HG02970 (cell line): ENCODE measurements at regions not wholly inside any gene's neighbourhood (a gene's known extent, or its start where the extent isn't known, plus 50 kb on each side); places are given as distances from the start of the nearest gene placed in this dataset.

Experiments used
- ATAC-seq: cut with Tn5 transposase; IDR thresholded peaks from one replicate; pipeline ENCODE4 v1.9.1; 2021; ENCODE audit warnings: mild to moderate bottlenecking, moderate library complexity, moderate number of reproducible peaks; ENCODE audit not compliant: unreplicated experiment, low FRiP score

DNA sequence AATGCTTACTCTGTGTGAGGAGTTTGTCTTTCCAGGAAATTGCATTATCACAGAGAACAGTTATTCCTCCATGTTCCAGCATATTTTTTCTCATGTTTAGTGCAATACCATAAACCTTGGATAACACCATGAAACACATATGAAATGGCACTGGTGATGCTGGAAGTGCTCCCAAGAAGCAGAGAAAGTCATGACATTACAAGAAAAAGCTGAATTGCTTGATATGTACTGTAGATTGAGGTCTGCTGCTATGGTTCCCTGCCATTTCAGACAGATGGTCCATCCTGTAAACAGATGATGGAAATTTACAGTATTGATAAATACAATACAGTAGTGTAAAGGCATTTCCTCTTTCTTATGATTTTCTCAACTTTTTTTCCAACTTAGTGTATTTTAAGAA, 422.1 kb downstream of the LRRIQ3 start:
- no peak for ATAC-seq

- ATAC-seq = no peak
Observed at GRCh38 chr1:73772941-73773340, 425.0 kb downstream of the LRRIQ3 start.

GRCh38 chr1:73771396-73771795, 426.6 kb downstream of the LRRIQ3 start:
- ATAC-seq = no peak

GRCh38 chr1:73770109-73770905, 427.7 kb downstream of the LRRIQ3 start:
- no peak for ATAC-seq

DNA sequence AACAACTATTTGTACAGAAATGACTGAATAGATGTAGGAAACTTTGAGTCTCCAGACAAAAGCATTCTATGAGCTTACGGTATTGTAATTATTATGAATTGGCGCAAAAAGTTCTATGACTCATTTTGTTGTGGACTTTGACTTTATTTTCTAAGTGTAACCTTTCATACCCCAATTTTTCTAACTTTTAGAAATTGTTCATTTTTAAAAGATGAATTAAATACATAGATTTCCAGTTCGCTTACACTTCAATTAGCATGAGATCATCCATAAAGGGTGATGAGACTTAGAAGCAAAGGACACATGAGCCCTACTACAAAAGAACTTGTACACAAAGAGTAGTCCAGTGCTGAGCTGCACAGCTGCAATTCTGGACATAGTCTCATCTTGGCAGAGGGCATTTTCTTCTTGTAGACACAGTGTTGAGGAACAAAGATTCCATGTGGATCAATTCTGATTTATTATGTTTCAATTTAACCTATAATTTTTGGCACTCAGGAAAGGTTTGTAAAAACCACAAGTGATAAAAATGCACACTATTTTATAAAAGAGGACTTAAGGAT, 431.1 kb downstream of the LRRIQ3 start:
- no peak for ATAC-seq

GRCh38 chr1:73765551-73766233, 432.3 kb downstream of the LRRIQ3 start:
- no peak for ATAC-seq

GRCh38 chr1:73761559-73761958, 436.4 kb downstream of the LRRIQ3 start:
- ATAC-seq = no peak

DNA sequence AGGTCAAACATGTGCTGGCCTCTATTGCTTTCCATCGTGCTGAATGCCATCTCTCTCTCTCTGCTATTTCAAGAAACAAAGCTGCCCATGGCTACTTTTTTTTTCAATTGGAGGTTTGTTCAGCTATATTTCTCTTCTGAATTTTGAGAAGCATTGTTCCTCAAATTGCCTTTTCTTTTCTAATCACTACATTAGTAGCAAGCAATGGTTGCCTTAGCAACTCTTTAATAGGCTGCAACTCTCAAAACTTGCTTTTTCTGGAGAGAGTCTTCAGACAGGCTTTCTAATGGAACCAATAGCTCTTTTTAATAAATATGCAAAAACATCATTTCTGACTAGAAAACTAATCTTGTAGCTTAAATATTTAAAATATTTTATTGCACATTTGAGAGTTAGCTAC, 439.0 kb downstream of the LRRIQ3 start:
- ATAC-seq = no peak

DNA sequence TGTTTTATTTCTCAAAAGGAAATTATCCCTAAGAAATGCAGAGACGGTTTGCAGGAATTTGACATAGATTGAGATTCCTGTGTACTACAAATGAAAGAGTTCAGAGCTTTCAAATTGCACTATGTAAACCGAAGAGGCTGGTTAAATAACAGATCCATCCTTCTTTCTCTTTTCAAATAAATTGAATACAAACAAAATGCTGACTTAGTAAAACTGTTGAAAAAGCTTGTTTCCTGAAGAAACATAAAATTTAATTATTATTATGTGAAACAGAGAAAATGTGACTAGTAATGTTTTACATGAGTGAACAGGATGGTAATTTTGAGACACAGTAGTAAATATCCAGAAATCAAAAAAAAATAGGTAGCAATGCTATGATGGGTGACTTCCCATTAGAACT, 441.2 kb downstream of the LRRIQ3 start:
- no peak for ATAC-seq

DNA sequence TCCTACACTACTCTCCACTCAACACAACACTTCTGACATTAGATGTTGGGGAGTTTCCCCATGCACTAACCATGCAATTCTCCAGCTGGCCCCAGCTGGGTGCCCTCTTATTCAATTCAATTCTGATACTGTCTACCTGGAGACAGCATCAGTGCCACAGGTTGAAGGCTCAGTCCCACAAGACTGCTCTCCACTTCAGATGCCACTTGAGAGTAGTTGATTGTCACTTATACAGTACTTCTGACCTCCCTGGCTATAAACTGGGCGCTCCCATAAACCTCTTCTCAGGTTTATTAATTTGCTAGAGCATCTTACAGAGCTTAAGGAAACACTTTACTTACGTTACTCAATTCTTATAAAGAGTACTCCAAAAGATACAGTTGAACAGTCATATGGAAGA, 442.3 kb downstream of the LRRIQ3 start:
- no peak for ATAC-seq

GRCh38 chr1:73749996-73750395, 448.0 kb downstream of the LRRIQ3 start:
- ATAC-seq = no peak

DNA sequence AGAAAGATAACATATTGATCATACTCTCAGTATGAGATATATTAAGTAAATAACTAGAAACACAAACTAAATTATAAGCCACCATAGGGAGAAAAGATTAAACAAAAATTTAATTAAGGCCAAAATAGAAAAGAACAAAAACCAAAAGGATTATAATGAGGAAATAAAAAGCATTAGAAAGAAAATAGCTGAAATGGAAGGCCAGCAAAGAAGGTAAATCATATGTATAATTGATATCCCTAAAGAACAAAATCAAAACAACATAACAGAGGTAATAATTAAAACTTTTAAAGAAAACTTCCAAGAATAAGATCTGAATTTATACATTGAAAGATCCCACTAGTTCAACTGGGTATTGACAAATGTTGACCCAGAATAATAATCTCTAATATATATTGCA, 453.0 kb downstream of the LRRIQ3 start:
- ATAC-seq = no peak

GRCh38 chr1:73736125-73736524, 461.9 kb downstream of the LRRIQ3 start:
- no peak for ATAC-seq

DNA sequence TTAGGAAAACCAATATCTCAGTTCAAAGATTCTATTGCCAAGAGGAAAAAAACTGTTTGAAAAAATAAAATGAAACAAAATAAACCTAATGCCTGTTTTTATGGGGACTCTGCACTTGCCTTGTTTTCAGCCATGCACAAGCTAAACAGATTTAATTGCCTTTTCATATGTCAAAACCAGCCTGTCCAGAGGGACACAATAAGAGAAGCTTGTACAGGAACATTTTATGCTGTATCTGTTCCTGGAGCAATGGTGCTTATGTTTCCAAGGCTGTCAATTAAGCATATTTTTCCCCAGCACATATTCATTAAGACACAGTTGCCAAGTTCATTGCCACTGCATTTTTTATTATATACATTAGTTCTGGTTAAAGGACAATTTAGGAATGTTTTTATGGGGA, 470.9 kb downstream of the LRRIQ3 start:
- no peak for ATAC-seq

DNA sequence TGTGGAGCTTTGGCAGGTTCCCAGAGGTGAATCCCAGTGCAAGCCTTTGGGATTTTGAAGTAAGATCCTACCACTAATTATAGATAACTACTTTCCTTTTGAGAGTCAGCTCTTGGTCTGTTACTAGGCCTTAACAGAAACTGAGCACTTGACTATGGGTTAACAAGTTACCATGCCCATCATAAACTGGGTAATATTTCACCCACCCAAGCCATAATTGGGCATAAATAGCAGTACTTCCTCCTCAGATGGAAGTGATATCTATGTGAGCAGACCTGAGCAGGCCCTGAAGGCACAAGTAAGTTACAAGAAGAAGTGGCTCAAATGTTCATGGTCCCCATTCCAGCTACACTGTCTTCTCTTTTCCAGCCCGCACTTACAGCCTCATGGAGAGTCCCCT, 475.9 kb downstream of the LRRIQ3 start:
- ATAC-seq = no peak

- no peak for ATAC-seq
Observed at GRCh38 chr1:73717976-73718375, 480.0 kb downstream of the LRRIQ3 start.

DNA sequence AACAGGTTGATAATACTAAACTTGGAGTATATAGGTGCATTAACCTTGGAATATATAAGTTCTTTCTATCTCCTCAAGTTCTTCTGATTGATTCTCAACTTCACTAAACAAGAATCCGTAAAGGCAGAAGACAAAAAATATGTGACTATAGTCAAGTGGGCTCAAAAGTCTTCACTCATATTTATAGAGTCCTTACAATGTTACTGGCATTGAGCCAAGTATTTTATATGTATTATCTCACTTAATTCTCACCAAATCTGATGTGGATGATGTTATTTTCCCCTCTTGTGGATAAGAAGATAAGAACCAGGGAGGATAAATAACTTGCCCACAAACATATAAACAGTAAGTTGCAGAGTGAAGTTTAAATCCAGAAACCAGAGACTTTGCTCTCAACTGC, 486.9 kb downstream of the LRRIQ3 start:
- ATAC-seq = no peak

GRCh38 chr1:73701826-73702225, 496.1 kb downstream of the LRRIQ3 start:
- ATAC-seq = no peak

DNA sequence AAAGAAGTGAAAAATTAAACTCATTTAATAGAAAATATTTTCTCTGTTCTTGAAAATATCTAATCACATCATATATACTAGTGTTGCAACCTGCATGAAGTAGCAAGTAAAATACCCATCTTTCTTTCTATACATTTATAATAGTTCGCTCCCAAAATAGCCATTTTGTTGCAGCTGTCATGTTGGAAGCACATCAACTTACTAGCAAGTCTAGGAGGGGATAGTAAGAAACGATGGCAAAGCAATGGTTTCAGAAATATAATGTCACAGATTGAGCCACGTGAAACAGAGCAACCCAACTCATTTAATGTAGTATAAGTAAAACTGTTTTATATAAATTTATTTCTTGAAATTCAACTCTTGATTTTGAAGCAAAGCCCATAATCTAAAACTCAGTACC, 521.8 kb downstream of the LRRIQ3 start:
- no peak for ATAC-seq

GRCh38 chr1:73674945-73675561, 522.9 kb downstream of the LRRIQ3 start:
- no peak for ATAC-seq

DNA sequence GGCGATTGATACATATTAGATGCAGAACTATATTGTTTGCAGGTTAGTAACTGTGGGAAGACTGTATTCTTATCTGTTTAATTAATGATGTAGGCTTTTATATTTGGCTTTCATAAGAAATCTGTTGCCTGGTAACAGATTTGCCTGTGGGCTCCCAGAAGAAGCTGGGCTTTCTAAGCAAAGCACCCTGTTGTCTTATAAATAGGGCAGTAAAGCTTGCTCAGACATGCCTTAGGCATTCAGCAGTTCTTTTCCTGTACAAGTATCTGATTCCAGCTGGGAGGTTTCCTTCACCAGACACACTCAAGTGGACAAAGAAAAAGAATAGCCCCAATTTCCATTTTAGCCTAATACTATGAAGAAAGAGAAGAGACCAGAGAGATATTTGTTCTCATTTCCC, 524.0 kb downstream of the LRRIQ3 start:
- no peak for ATAC-seq
